A549 (cell line): ENCODE measurements at regions not wholly inside any gene's neighbourhood (a gene's known extent, or its start where the extent isn't known, plus 50 kb on each side); places are given as distances from the start of the nearest gene placed in this dataset.

Experiments
- ATAC-seq, 2 experiments: fragments of 200-7000 bp in 1 of 2; fragments of >200 bp in 1 of 2; cut with Nextera tagmentation in 1 of 2; cut with Tn5 transposase in 1 of 2; 3 replicates each; pipeline versions ENCODE4 v1.8.0 to v1.9.1; 2018 to 2020; ENCODE audit warnings: mild to moderate bottlenecking in 1 of 2, moderate library complexity in 1 of 2
- CTCF ChIA-PET: fragments of 300-600 bp; sonication (Branson Sonifier 250); formaldehyde crosslinking; extraction: SDS; loops from one replicate; lab custom pipeline; 2021; ENCODE audit warnings: antibody characterized with exemption, inconsistent platforms; lab: Yijun Ruan, JAX
- POLR2A ChIA-PET: fragments of 350-600 bp; formaldehyde crosslinking; extraction: SDS; loops from one replicate; lab custom pipeline; 2021; ENCODE audit warnings: antibody characterized with exemption, inconsistent platforms; lab: Yijun Ruan, JAX
- DNase-seq, 2 experiments: peaks; one replicate each; pipeline versions ENCODE4 v3.0.0 to v3.0.0-alpha.2; 2011 to 2016; ENCODE audit warnings: low read depth in 1 of 2, low spot score in 1 of 2
- FAIRE-seq: peaks from 2 replicates; lab custom pipeline; 2011; peaks lifted over from hg19 to GRCh38; lab: Jason Lieb, UNC
- H3K27ac ChIP-seq, 2 experiments: fragments of >200 bp; sonication (Bioruptor Twin); formaldehyde crosslinking; 3 replicates each; pipeline ENCODE4 v1.5.1; 2016 to 2017
- H3K4me1 ChIP-seq: fragments of >200 bp; sonication (Bioruptor Twin); formaldehyde crosslinking; 3 replicates; pipeline ENCODE4 v1.6.1; 2016
- H3K4me2 ChIP-seq: fragments of >200 bp; sonication (Bioruptor Twin); formaldehyde crosslinking; 3 replicates; pipeline ENCODE4 v1.6.1; 2016
- H3K4me3 ChIP-seq: fragments of >200 bp; sonication (Bioruptor Twin); formaldehyde crosslinking; 3 replicates; pipeline ENCODE4 v1.5.1; 2016
- H3K9me3 ChIP-seq: fragments of >200 bp; sonication (Bioruptor Twin); formaldehyde crosslinking; 3 replicates; pipeline ENCODE4 v1.6.1; 2016
- BCL3 ChIP-seq: fragments of >200 bp; sonication (Bioruptor Twin); formaldehyde crosslinking; IDR thresholded peaks from 3 replicates; pipeline ENCODE4 v1.6.1; 2016
- CHD4 ChIP-seq: fragments of 200-600 bp; sonication (generic); IDR thresholded peaks from 2 replicates; pipeline ENCODE4 v1.6.1; 2016; ENCODE audit warnings: antibody characterized with exemption, mild to moderate bottlenecking, borderline replicate concordance
- CTCF ChIP-seq: fragments of >200 bp; sonication (Bioruptor Twin); formaldehyde crosslinking; IDR thresholded peaks from 3 replicates; pipeline ENCODE4 v1.5.1; 2016
- EHMT2 ChIP-seq: fragments of 200-600 bp; sonication (generic); IDR thresholded peaks from 2 replicates; pipeline ENCODE4 v1.6.1; 2016; ENCODE audit warnings: antibody characterized with exemption, low read depth, mild to moderate bottlenecking, moderate library complexity
- ELK1 ChIP-seq: fragments of 150-350 bp; IDR thresholded peaks from 2 replicates; pipeline ENCODE4 v1.6.1; 2014; ENCODE audit warnings: low read depth, mild to moderate bottlenecking, low read length
- FOSB ChIP-seq: fragments of 250-450 bp; sonication (Bioruptor Pico); IDR thresholded peaks from 2 replicates; pipeline ENCODE4 v1.5.0; 2020; ENCODE audit warnings: mild to moderate bottlenecking, moderate library complexity
- GATA3 ChIP-seq: IDR thresholded peaks from 2 replicates; pipeline ENCODE4 v1.6.1; 2012; ENCODE audit warnings: borderline replicate concordance
- HES2 ChIP-seq: fragments of >200 bp; sonication (Bioruptor Twin); formaldehyde crosslinking; IDR thresholded peaks from 2 replicates; pipeline ENCODE4 v1.6.1; 2016
- HEYL ChIP-seq: fragments of 250-450 bp; sonication (Bioruptor Pico); IDR thresholded peaks from 2 replicates; pipeline ENCODE4 v1.8.0; 2021; ENCODE audit warnings: mild to moderate bottlenecking, moderate library complexity
- HMGXB4 ChIP-seq: fragments of 250-450 bp; sonication (Bioruptor Pico); IDR thresholded peaks from 2 replicates; pipeline ENCODE4 v1.5.0; 2021; ENCODE audit warnings: mild to moderate bottlenecking, moderate library complexity, borderline replicate concordance
- JUN ChIP-seq, 2 experiments: fragments of >200 bp; sonication (Bioruptor Twin); formaldehyde crosslinking; IDR thresholded peaks; 2 replicates in 1 of 2; 3 replicates in 1 of 2; pipeline ENCODE4 v1.6.1; 2016 to 2017
- JUNB ChIP-seq: fragments of >200 bp; sonication (Bioruptor Twin); formaldehyde crosslinking; IDR thresholded peaks from 2 replicates; pipeline ENCODE4 v1.6.1; 2016
- KDM1A ChIP-seq: fragments of 200-600 bp; sonication (generic); IDR thresholded peaks from 2 replicates; pipeline ENCODE4 v1.6.1; 2016; ENCODE audit warnings: low read depth, mild to moderate bottlenecking
- MAFK ChIP-seq: fragments of 450-650 bp; IDR thresholded peaks from 2 replicates; pipeline ENCODE4 v1.6.1; 2014; ENCODE audit not compliant: partially characterized antibody
- NFE2L2 ChIP-seq: fragments of 150-350 bp; conservative IDR thresholded peaks from 2 replicates; pipeline ENCODE4 v1.6.1; 2014; ENCODE audit warnings: low read length
- NPAS2 ChIP-seq: fragments of 250-450 bp; sonication (Bioruptor Pico); IDR thresholded peaks from 2 replicates; pipeline ENCODE4 v1.8.0; 2022; ENCODE audit warnings: mild to moderate bottlenecking, moderate library complexity, borderline replicate concordance
- PBX3 ChIP-seq: IDR thresholded peaks from 2 replicates; pipeline ENCODE4 v1.6.1; 2012
- RAD21 ChIP-seq, 2 experiments: fragments of >200 bp in 1 of 2; sonication (Bioruptor Twin) in 1 of 2; formaldehyde crosslinking in 1 of 2; IDR thresholded peaks in 1 of 2; conservative IDR thresholded peaks in 1 of 2; 2 replicates in 1 of 2; 3 replicates in 1 of 2; pipeline ENCODE4 v1.6.1; 2012 to 2018; ENCODE audit warnings: inconsistent platforms in 1 of 2
- RCOR1 ChIP-seq: fragments of 150-350 bp; IDR thresholded peaks from 2 replicates; pipeline ENCODE4 v1.6.1; 2014; ENCODE audit warnings: antibody characterized with exemption, low read length, low read depth
- REST ChIP-seq: fragments of 200-600 bp; sonication (generic); IDR thresholded peaks from 2 replicates; pipeline ENCODE4 v1.6.1; 2016; ENCODE audit warnings: antibody characterized with exemption, mild to moderate bottlenecking, moderate library complexity
- SMC3 ChIP-seq: fragments of >200 bp; sonication (Bioruptor Twin); formaldehyde crosslinking; IDR thresholded peaks from 3 replicates; pipeline ENCODE4 v1.6.1; 2018; ENCODE audit warnings: inconsistent platforms
- SREBF2 ChIP-seq: fragments of 450-650 bp; IDR thresholded peaks from 2 replicates; pipeline ENCODE4 v1.6.1; 2014; ENCODE audit warnings: mild to moderate bottlenecking, moderate library complexity
- ZC3H11A ChIP-seq: fragments of 450-650 bp; IDR thresholded peaks from 2 replicates; pipeline ENCODE4 v1.6.1; 2014; ENCODE audit warnings: antibody characterized with exemption, mild to moderate bottlenecking
- WGBS: methylation state at CpG from one replicate; pipeline ENCODE4 v1.1.6; 2017; ENCODE audit errors: missing lambda C conversion rate; 5-methylcytosine and 5-hydroxymethylcytosine counted together

GRCh38 chr17:33974276-33974675 lies 280.8 kb upstream of the CCL2 start (continued):
- TF ChIP-seq BCL3 (no peak), JUN (IDR thresholded peaks at IDR 0.05) (no peak), GATA3 (no peak), SREBF2 (no peak)

GRCh38 chr17:33976831-33977230 lies 278.3 kb upstream of the CCL2 start:
- 30% methylated on average over 8 of the region's 8 CpGs for WGBS
- ATAC-seq (no peak), FAIRE-seq (no peak)
- CTCF ChIA-PET = no interaction called here
- Histone ChIP-seq H3K4me3 (no peak overlapping the region), H3K9me3 (no peaks in the 10 kb centered on the region; the same call in 2 of the 3 replicates), H3K4me2 (no peak overlapping the region)
- POLR2A ChIA-PET = no interaction called here
- TF ChIP-seq CTCF (no peak), ELK1 (no peak), SMC3 (no peak), RCOR1 (no peak), KDM1A (no peak), MAFK (no peak), NFE2L2 (no peak), CHD4 (no peak), RAD21 (conservative IDR thresholded peaks at IDR 0.05 in 1 of 2, IDR thresholded peaks at IDR 0.05 in 1 of 2) (no peak), FOSB (CRISPR knock-in tag) (no peak)
- TF ChIP-seq, all 56 proteins: peak for 0
- Histone ChIP-seq H3K27ac (no peak overlapping the region), H3K4me1 (no peaks in the 10 kb centered on the region)
- DNase-seq = no peak

GRCh38 chr17:33977729-33978514 lies 277.2 kb upstream of the CCL2 start:
- FAIRE-seq (no peak), DNase-seq (no peak), ATAC-seq (no peak)
- WGBS = 34% methylated on average over 10 of the region's 10 CpGs
- Histone ChIP-seq H3K4me2 (no peak overlapping the region), H3K4me3 (no peak overlapping the region), H3K27ac (no peak overlapping the region), H3K4me1 (no peaks in the 10 kb centered on the region), H3K9me3 (no peaks in the 10 kb centered on the region; the same call in 2 of the 3 replicates)
- CTCF ChIA-PET = interaction anchor here (1.6 kb wide), 1 partner anchor 11 kb away, joined by 3 read pairs; no protein-coding TSS in a partner anchor
- POLR2A ChIA-PET = no interaction called here
- TF ChIP-seq RCOR1 (no peak), PBX3 (no peak), EHMT2 (no peak), NPAS2 (no peak), HMGXB4 (CRISPR knock-in tag) (no peak), HEYL (CRISPR knock-in tag) (no peak), REST (no peak), HES2 (no peak), JUNB (no peak), RAD21 (conservative IDR thresholded peaks at IDR 0.05 in 1 of 2, IDR thresholded peaks at IDR 0.05 in 1 of 2) (no peak), ZC3H11A (no peak)
